Aorta (tissue), 5 donors: ENCODE measurements at regions not wholly inside any gene's neighbourhood (a gene's known extent, or its start where the extent isn't known, plus 50 kb on each side); places are given as distances from the start of the nearest gene placed in this dataset.
"Not testable (repeated sequence)": the region's sequence is repeated elsewhere in the genome, so short reads cannot be mapped to it uniquely, and the experiment has no call there.

ENCODE experiments used
- ATAC-seq: fragments of 200-7000 bp; cut with Tn5 transposase; one replicate; pipeline ENCODE4 v1.9.1; 2022; ENCODE audit warnings: moderate library complexity; ENCODE audit not compliant: low FRiP score
- DNase-seq, 2 donors: peaks; one replicate each; pipeline ENCODE4 v3.0.0-alpha.2; 2020
- H3K27ac ChIP-seq, 2 donors: one replicate each; pipeline ENCODE4 v1.5.1; 2013; ENCODE audit warnings: low read length in 2 of 2, mild to moderate bottlenecking in 2 of 2, moderate library complexity in 2 of 2, control low read depth in 1 of 2, inconsistent platforms in 1 of 2, low read depth in 1 of 2
- H3K27me3 ChIP-seq, 2 donors: one replicate each; pipeline ENCODE4 v1.6.1; 2013; ENCODE audit warnings: control low read depth in 1 of 2, low read length in 1 of 2, mild to moderate bottlenecking in 1 of 2, moderate library complexity in 1 of 2; ENCODE audit not compliant: insufficient read depth in 2 of 2, control insufficient read depth in 1 of 2
- H3K36me3 ChIP-seq, 2 donors: one replicate each; pipeline ENCODE4 v1.6.1; 2013; ENCODE audit warnings: control low read depth in 1 of 2, low read length in 1 of 2, mild to moderate bottlenecking in 1 of 2; ENCODE audit not compliant: insufficient read depth in 2 of 2, control insufficient read depth in 1 of 2
- H3K4me1 ChIP-seq, 2 donors: one replicate each; pipeline ENCODE4 v1.6.1; 2013; ENCODE audit warnings: low read length in 2 of 2, control low read depth in 1 of 2, mild to moderate bottlenecking in 1 of 2, moderate library complexity in 1 of 2; ENCODE audit not compliant: insufficient read depth in 2 of 2, control insufficient read depth in 1 of 2
- H3K4me3 ChIP-seq, 2 donors: one replicate each; pipeline ENCODE4 v1.5.1; 2013; ENCODE audit warnings: low read length in 2 of 2, control low read depth in 1 of 2, mild to moderate bottlenecking in 1 of 2
- H3K9me3 ChIP-seq: one replicate; pipeline ENCODE4 v1.6.1; 2013; ENCODE audit warnings: mild to moderate bottlenecking, low read length; ENCODE audit not compliant: control insufficient read depth
- WGBS, 2 donors: extraction: QIAGEN DNeasy Blood & Tissue Kit; methylation state at CpG; one replicate each; pipeline ENCODE4 v1.1.7; 2013; 5-methylcytosine and 5-hydroxymethylcytosine counted together
- intact Hi-C, 2 donors: fragments of 100-400 bp; cut with DNase I; formaldehyde crosslinking; loops; one replicate each; pipeline versions ENCODE4 v1.14.2 to v1.15.0; 2022
- donor health status: healthy with polysubstance abuse.
- donor health status: Bipolar disorder and iron deficiency.
- donor health status: DM: no; HTN: no; CAD: no.
- donor health status: DM: no; HTN: no; CAD: no.
- donor health status: DM: yes; HTN: yes; CAD: no.

DNA sequence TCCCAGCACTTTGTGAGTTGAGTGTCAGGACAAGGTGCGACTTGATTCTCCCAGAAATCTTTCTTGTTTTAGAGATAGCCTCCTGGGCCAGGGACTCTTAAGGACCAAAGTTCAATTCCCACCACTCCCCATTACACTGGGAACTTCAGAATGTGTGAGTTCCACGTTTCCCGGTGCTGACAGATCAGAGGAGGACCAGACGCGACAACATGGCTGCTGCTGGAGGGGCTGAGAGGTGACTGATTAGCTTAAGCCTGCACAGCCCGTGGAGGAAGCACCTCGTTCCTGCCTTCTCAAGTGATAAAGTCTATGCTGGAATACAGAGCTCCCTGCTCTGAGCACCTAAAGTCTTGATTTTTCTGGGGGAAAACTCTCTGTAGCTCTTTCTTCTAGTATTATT is 175.2 kb upstream of the FERMT1 start:
- Histone ChIP-seq H3K4me3 (no peak overlapping the region), H3K36me3 (no peaks in the 10 kb centered on the region), H3K4me1 (no peaks in the 10 kb centered on the region), H3K9me3 (no peaks in the 10 kb centered on the region), H3K27ac (no peak overlapping the region), H3K27me3 (no peaks in the 10 kb centered on the region)
- no peak for DNase-seq
- intact Hi-C loops: no loop called here
- 77% methylated on average over 7 of the region's 7 CpGs for WGBS, 2 donors
- no peak for ATAC-seq

DNA sequence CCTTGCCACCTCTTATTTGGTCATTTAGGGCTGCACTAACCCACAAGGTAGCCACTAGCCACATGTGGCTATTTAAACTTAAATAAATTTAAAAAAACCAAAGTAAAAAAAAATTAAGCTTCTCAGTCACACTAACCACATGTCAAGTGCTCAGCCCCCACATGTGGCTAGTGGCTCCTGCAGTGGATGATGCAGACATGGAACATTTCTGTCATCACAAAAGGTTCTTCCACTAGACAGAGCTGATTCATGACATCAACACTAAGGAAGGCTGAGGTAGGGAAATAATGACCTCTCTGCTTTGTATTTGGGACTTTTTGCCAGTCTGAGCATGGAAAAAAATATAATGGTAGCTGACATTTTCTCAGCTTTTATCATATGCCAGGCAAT is 173.0 kb upstream of the FERMT1 start:
- DNase-seq (no peak), ATAC-seq (no peak)
- H3K27ac ChIP-seq: no peak overlapping the region
- H3K4me3 ChIP-seq: no peak overlapping the region
- H3K4me1 ChIP-seq: no peaks in the 10 kb centered on the region
- no peaks in the 10 kb centered on the region for H3K27me3 ChIP-seq
- intact Hi-C loops: no loop called here
- no peaks in the 10 kb centered on the region for H3K9me3 ChIP-seq
- no peaks in the 10 kb centered on the region for H3K36me3 ChIP-seq

DNA sequence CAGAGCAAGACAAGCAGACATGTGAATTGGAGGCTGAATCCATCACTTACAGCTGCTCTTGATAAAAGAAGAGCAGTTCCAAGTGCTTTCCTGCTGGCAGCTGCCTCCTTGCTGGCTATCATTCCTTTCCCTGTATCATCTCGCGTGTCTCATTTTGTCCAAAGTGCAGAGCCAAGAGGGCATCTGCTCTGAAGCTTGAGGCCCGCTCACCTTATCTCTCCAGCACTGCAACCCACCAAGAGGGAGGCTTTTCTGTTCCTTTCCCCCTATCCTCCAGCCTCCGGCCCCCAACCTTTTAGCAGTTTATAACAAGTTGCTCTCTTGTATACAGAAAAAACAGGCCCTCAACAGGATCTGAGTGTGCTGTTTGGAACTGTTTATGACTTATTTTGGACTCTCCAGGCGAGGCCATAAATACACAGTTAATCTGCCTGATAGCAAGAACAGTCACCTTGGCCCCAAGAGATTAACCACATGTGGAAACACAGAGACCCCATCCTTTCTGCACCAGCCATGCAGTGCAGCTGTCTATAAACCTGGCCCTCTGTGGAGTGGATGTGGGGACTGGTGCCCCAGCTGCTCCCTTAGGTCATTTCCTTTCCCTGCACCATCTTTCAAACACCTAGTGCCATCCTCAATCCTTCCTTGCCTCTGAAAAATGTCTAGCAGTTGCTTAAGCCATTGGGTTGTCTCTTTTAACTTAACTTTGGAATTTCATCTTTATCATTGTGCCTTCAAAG is 172.5 kb upstream of the FERMT1 start:
- no peak for DNase-seq
- Histone ChIP-seq H3K27ac (no peak overlapping the region), H3K36me3 (no peaks in the 10 kb centered on the region), H3K27me3 (peaks cover 0 to 2% of the 10 kb centered on the region in 2 donors), H3K4me3 (no peak overlapping the region), H3K9me3 (no peaks in the 10 kb centered on the region), H3K4me1 (no peaks in the 10 kb centered on the region)
- ATAC-seq: no peak
- intact Hi-C loops: no loop called here
- 77 to 81% methylated on average over 5 of the region's 5 CpGs for WGBS, 2 donors

DNA sequence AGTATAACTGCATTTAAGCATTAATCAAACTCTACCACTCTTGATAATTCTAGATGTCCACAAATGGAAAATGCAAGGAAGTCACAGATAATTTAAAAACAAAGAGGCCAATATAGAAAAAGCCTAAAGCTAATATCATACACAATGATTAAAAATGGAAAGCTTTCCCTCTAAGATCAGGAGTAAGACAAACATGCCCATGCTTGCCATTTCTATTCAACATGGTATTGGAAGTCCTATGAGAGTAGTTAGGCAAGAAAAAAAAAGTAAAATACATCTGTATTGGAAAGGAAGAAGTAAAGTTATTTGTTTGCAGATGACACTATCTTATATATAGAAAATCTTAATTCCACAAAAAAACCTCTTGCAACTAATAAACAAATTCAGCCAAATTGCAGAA is 164.6 kb upstream of the FERMT1 start:
- H3K36me3 ChIP-seq: no peaks in the 10 kb centered on the region
- peaks cover 0 to 2% of the 10 kb centered on the region in 2 donors for H3K27me3 ChIP-seq
- ATAC-seq: no peak
- peaks cover 7% of the 10 kb centered on the region for H3K9me3 ChIP-seq
- DNase-seq: no peak
- H3K27ac ChIP-seq: no peak overlapping the region
- intact Hi-C loops: no loop called here
- no peaks in the 10 kb centered on the region for H3K4me1 ChIP-seq
- no peak overlapping the region for H3K4me3 ChIP-seq

DNA sequence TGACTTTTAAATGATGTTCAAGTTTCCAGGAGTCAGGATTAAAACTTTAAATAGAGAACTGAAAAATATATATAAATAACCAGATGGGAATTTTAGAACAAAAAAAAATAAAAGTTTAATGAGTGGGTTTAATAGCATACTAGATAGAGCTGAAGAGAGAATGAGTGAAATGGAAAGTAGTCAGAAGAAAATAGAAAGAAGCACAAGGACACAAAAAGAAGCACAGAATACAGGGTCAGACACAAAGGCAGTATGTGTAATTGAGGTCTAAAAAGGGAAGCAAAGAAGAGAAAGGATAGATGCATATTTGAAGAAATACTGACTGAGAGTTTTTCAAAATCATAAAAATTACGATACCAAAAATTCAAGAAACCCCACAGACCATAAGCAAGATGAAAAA is 159.8 kb upstream of the FERMT1 start:
- peaks cover 5% of the 10 kb centered on the region for H3K9me3 ChIP-seq
- H3K4me1 ChIP-seq: peaks cover 0 to 2% of the 10 kb centered on the region in 2 donors
- H3K27me3 ChIP-seq: no peaks in the 10 kb centered on the region
- intact Hi-C loops: no loop called here
- DNase-seq (no peak), ATAC-seq (no peak)
- no peak overlapping the region for H3K4me3 ChIP-seq
- H3K36me3 ChIP-seq: no peaks in the 10 kb centered on the region
- no peak overlapping the region for H3K27ac ChIP-seq
- 94 to 100% methylated on average over 1 of the region's 1 CpG for WGBS, 2 donors

DNA sequence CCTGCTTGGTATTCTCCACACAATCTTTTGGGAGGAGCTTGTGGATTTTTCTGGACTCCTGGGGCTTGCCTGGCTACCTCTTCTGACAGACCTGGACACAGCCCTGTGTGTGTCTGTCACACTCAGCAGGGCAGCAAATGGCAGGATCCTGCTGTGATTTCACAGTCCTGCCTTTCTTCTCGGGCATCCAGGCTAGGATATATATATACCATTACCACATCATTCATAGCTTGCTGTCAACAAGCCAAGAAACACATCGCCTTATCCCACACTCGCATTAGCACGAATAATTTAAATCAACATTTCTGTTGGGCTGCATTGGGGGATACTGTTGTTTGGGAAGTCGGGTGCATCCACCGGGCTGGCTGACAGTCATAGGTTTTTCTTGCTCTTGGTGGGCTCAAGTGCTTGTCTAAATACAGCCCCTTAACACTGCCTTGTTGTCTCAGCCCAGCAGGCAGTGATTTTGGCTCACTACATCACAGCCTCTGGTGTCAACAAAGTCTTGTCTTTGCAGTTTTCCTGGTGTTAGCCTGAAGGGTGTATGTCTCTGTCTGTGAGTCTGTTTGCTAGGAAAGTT is 154.9 kb upstream of the FERMT1 start:
- Histone ChIP-seq H3K27me3 (no peaks in the 10 kb centered on the region), H3K4me3 (no peak overlapping the region), H3K4me1 (peaks cover 8 to 12% of the 10 kb centered on the region in 2 donors), H3K36me3 (no peaks in the 10 kb centered on the region), H3K9me3 (no peaks in the 10 kb centered on the region), H3K27ac (no peak overlapping the region)
- DNase-seq: no peak
- WGBS, 2 donors: 5 to 6% methylated on average over 6 of the region's 6 CpGs
- intact Hi-C loops: no loop called here
- no peak for ATAC-seq

DNA sequence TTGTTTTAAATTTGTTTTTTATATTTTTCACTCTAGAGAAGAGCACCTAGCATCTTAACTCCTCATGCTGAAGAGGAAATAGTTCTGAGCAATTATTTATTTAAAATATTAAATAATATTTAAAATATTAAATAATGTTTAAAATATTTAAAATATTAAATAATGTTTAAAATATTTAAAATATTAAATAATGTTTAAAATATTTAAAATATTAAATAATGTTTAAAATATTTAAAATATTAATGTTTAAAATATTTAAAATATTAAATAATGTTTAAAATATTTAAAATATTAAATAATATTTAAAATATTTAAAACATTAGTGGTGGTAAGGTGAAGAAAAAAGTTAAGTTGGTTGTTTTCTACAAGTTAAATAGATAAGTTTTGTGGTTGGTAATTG is 147.6 kb upstream of the FERMT1 start:
- H3K4me3 ChIP-seq, H3K36me3 ChIP-seq, intact Hi-C loops, H3K9me3 ChIP-seq, ATAC-seq, DNase-seq, H3K27ac ChIP-seq, H3K27me3 ChIP-seq, H3K4me1 ChIP-seq: not testable (repeated sequence)

DNA sequence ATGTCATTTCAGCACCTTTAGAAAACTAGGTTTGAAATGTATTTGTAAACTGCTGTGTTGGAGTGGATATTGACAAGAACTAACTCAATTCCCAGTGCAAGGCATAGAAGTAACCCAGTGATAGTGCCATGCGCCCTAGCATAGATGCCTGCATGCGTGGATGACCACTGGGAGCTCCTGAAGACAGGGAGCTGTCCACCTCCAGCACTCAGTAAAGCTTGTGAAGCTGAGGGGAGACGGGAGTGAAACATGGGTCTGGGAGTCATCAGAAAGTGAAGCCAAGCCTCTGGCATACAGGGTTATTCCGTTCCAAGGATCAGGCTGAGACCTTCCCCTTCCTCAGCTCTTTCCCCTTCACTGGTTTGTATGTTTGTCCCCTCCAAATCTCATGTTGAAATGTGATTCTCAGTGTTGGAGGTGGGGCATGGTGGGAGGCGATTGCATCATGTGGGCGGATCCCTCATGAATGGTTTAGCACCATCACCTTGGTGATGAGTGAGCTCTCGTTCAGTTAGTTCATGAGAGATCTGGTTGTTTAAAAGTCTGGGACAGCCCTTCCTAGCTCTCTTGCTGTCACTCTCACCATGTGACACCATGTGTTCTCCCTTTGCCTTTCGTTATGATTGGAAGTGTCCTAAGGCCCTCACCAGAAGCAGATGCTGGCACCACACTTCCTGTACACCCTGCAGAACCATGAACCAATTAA is 146.5 kb upstream of the FERMT1 start:
- DNase-seq (no peak), ATAC-seq (no peak)
- intact Hi-C loops: loop anchor here in 1 of 2 donors (10.0 kb wide), 2 partner anchors 435 to 495 kb away; partner anchors contain the start of gene BMP2
- Histone ChIP-seq H3K27ac (no peak overlapping the region), H3K4me3 (no peak overlapping the region), H3K36me3 (no peaks in the 10 kb centered on the region), H3K27me3 (no peaks in the 10 kb centered on the region), H3K4me1 (peaks cover 0 to 1% of the 10 kb centered on the region in 2 donors), H3K9me3 (no peaks in the 10 kb centered on the region)
- 83 to 85% methylated on average over 8 of the region's 8 CpGs for WGBS, 2 donors
